ENCODE measurements at regions not wholly inside any gene's neighbourhood (a gene's known extent, or its start where the extent isn't known, plus 50 kb on each side); places are given as distances from the start of the nearest gene placed in this dataset.
A peak's percentile ranks its signal among the peaks of the same experiment; 100 is the strongest.

GRCh38 chr5:23419115-23419514 lies 88.3 kb upstream of the PRDM9 start:
- peak overlapping the region; percentile 87 for H2AFZ ChIP-seq (ENCODE audit: low read depth, low read length, severe bottlenecking)
- H3K4me2 ChIP-seq (ENCODE audit: low read depth, low read length, poor library complexity, severe bottlenecking) = no peak overlapping the region

DNA sequence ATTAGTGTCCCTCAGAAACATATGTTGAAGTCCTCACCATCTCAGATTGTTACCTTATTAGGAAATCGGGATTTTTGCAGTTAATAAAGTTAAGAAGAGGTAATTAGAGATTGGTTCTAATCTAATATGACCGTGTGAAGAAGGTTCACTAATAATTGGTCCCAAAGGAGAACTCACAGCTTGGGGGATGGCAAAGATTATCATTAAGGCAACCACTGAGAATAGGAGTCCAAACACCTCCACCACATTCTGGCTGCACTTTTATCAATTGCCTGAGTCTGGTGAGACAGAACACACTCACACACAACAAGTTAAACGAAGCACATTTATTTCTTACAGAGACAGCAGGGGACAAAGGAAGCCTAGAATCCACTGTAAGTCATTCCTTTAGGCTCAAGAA lies 94.9 kb upstream of the PRDM9 start:
- H4K20me1 ChIP-seq (ENCODE audit: low read depth, low read length) = no peaks in the 10 kb centered on the region
- no peaks in the 10 kb centered on the region for H3K9me2 ChIP-seq (replicated peaks; ENCODE audit: insufficient read depth, low read length)
- H3K79me2 ChIP-seq (ENCODE audit: insufficient read depth, low read length) = no peaks in the 10 kb centered on the region
- no peak overlapping the region for H3K4me2 ChIP-seq (ENCODE audit: low read depth, low read length, poor library complexity, severe bottlenecking)
- no peaks in the 10 kb centered on the region for H3K27me3 ChIP-seq (ENCODE audit: low read length)
- no peak overlapping the region for H3K9ac ChIP-seq (ENCODE audit: low read length)
- H3F3A ChIP-seq (ENCODE audit: insufficient read depth) = no peaks in the 10 kb centered on the region
- TF ChIP-seq EZH2phosphoT487 (conservative IDR thresholded peaks at IDR 0.05; ENCODE audit: low read length) = no peak
- TF ChIP-seq CTCF (IDR thresholded peaks at IDR 0.05; ENCODE audit: insufficient read depth, low read length, poor library complexity, severe bottlenecking) = no peak
- H3K4me3 ChIP-seq (ENCODE audit: insufficient read depth, low read length, poor library complexity, severe bottlenecking) = no peak overlapping the region
- no peaks in the 10 kb centered on the region for H3K9me3 ChIP-seq (ENCODE audit: insufficient read depth, low read length)
- H3K36me3 ChIP-seq (ENCODE audit: low read length) = no peaks in the 10 kb centered on the region
- no peak overlapping the region for H3K27ac ChIP-seq (ENCODE audit: low read depth, low read length)
- H2AFZ ChIP-seq (ENCODE audit: low read depth, low read length, severe bottlenecking) = no peak overlapping the region

More at GRCh38 chr5:23419115-23419514, 88.3 kb upstream of the PRDM9 start:
- no peak overlapping the region for H3K9ac ChIP-seq (ENCODE audit: low read length)
- H3K9me2 ChIP-seq (replicated peaks; ENCODE audit: insufficient read depth, low read length) = no peaks in the 10 kb centered on the region
- no peaks in the 10 kb centered on the region for H4K20me1 ChIP-seq (ENCODE audit: low read depth, low read length)
- H3F3A ChIP-seq (ENCODE audit: insufficient read depth) = no peaks in the 10 kb centered on the region
- no peaks in the 10 kb centered on the region for H3K79me2 ChIP-seq (ENCODE audit: insufficient read depth, low read length)
- TF ChIP-seq CTCF (IDR thresholded peaks at IDR 0.05; ENCODE audit: insufficient read depth, low read length, poor library complexity, severe bottlenecking) (no peak), EZH2phosphoT487 (conservative IDR thresholded peaks at IDR 0.05; ENCODE audit: low read length) (no peak)
- no peaks in the 10 kb centered on the region for H3K36me3 ChIP-seq (ENCODE audit: low read length)
- no peaks in the 10 kb centered on the region for H3K9me3 ChIP-seq (ENCODE audit: insufficient read depth, low read length)
- no peaks in the 10 kb centered on the region for H3K27me3 ChIP-seq (ENCODE audit: low read length)
- no peak overlapping the region for H3K27ac ChIP-seq (ENCODE audit: low read depth, low read length)
- no peak overlapping the region for H3K4me3 ChIP-seq (ENCODE audit: insufficient read depth, low read length, poor library complexity, severe bottlenecking)

GRCh38 chr5:23411994-23412393 lies 95.4 kb upstream of the PRDM9 start:
- no peaks in the 10 kb centered on the region for H3K36me3 ChIP-seq (ENCODE audit: low read length)
- no peak overlapping the region for H3K4me2 ChIP-seq (ENCODE audit: low read depth, low read length, poor library complexity, severe bottlenecking)
- H4K20me1 ChIP-seq (ENCODE audit: low read depth, low read length) = no peaks in the 10 kb centered on the region
- no peak overlapping the region for H3K9ac ChIP-seq (ENCODE audit: low read length)
- no peaks in the 10 kb centered on the region for H3K9me3 ChIP-seq (ENCODE audit: insufficient read depth, low read length)
- H3F3A ChIP-seq (ENCODE audit: insufficient read depth) = no peaks in the 10 kb centered on the region
- H3K9me2 ChIP-seq (replicated peaks; ENCODE audit: insufficient read depth, low read length) = no peaks in the 10 kb centered on the region
- TF ChIP-seq CTCF (IDR thresholded peaks at IDR 0.05; ENCODE audit: insufficient read depth, low read length, poor library complexity, severe bottlenecking) = no peak
- no peak for TF ChIP-seq EZH2phosphoT487 (conservative IDR thresholded peaks at IDR 0.05; ENCODE audit: low read length)
- H3K27ac ChIP-seq (ENCODE audit: low read depth, low read length) = no peak overlapping the region
- no peaks in the 10 kb centered on the region for H3K79me2 ChIP-seq (ENCODE audit: insufficient read depth, low read length)
- H2AFZ ChIP-seq (ENCODE audit: low read depth, low read length, severe bottlenecking) = no peak overlapping the region
- no peak overlapping the region for H3K4me3 ChIP-seq (ENCODE audit: insufficient read depth, low read length, poor library complexity, severe bottlenecking)
- no peaks in the 10 kb centered on the region for H3K27me3 ChIP-seq (ENCODE audit: low read length)

Measured in SU-DHL-6 (cell line).